ENCODE measurements at regions not wholly inside any gene's neighbourhood (a gene's known extent, or its start where the extent isn't known, plus 50 kb on each side); places are given as distances from the start of the nearest gene placed in this dataset.

- no peak for DNase-seq
Observed at GRCh38 chr5:17763301-17763700, 129.0 kb downstream of the TAF11L14 start.

- no peak for DNase-seq
Observed at GRCh38 chr5:17766031-17766430, 131.8 kb downstream of the TAF11L14 start.

- DNase-seq = no peak
Observed at GRCh38 chr5:17769277-17769676, 135.0 kb downstream of the TAF11L14 start.

- DNase-seq = no peak
Observed at GRCh38 chr5:17772232-17772631, 138.0 kb downstream of the TAF11L14 start.

- no peak for DNase-seq
Observed at GRCh38 chr5:17785774-17786173, 151.5 kb downstream of the TAF11L14 start.

GRCh38 chr5:17788351-17788750, 154.1 kb downstream of the TAF11L14 start:
- DNase-seq = no peak

- DNase-seq = no peak
Observed at GRCh38 chr5:17794201-17794600, 159.9 kb downstream of the TAF11L14 start.

- no peak for DNase-seq
Observed at GRCh38 chr5:17794815-17795214, 160.6 kb downstream of the TAF11L14 start.

- DNase-seq = no peak
Observed at GRCh38 chr5:17796142-17796541, 161.9 kb downstream of the TAF11L14 start.

- DNase-seq = no peak
Observed at GRCh38 chr5:17796757-17797396, 162.6 kb downstream of the TAF11L14 start.

GRCh38 chr5:17799521-17799920, 165.3 kb downstream of the TAF11L14 start:
- no peak for DNase-seq

GRCh38 chr5:17801595-17801994, 167.3 kb downstream of the TAF11L14 start:
- DNase-seq = no peak

- DNase-seq = no peak
Observed at GRCh38 chr5:17802256-17802655, 168.0 kb downstream of the TAF11L14 start.

GRCh38 chr5:17803971-17804370, 169.7 kb downstream of the TAF11L14 start:
- DNase-seq = no peak

- no peak for DNase-seq
Observed at GRCh38 chr5:17805227-17805825, 171.1 kb downstream of the TAF11L14 start.

GRCh38 chr5:17806818-17807468, 172.7 kb downstream of the TAF11L14 start:
- no peak for DNase-seq

- DNase-seq = no peak
Observed at GRCh38 chr5:17808566-17808965, 174.3 kb downstream of the TAF11L14 start.

GRCh38 chr5:17810734-17811133, 176.5 kb downstream of the TAF11L14 start:
- DNase-seq = no peak

- no peak for DNase-seq
Observed at GRCh38 chr5:17813214-17813613, 179.0 kb downstream of the TAF11L14 start.

- DNase-seq = no peak
Observed at GRCh38 chr5:17816505-17816904, 182.2 kb downstream of the TAF11L14 start.

- DNase-seq = no peak
Observed at GRCh38 chr5:17816944-17817343, 182.7 kb downstream of the TAF11L14 start.

- DNase-seq = no peak
Observed at GRCh38 chr5:17817990-17818389, 183.7 kb downstream of the TAF11L14 start.

GRCh38 chr5:17819783-17820182, 185.5 kb downstream of the TAF11L14 start:
- no peak for DNase-seq

GRCh38 chr5:17828681-17829080, 194.4 kb downstream of the TAF11L14 start:
- no peak for DNase-seq

Data from EL (cell line).